KG1 (cell line): ENCODE measurements at regions not wholly inside any gene's neighbourhood (a gene's known extent, or its start where the extent isn't known, plus 50 kb on each side); places are given as distances from the start of the nearest gene placed in this dataset.
"Not testable (repeated sequence)": the region's sequence is repeated elsewhere in the genome, so short reads cannot be mapped to it uniquely, and the experiment has no call there.

ENCODE experiments used
- DNase-seq: peaks from one replicate; lab custom pipeline; 2025; lab: John Stamatoyannopoulos, UW

DNA sequence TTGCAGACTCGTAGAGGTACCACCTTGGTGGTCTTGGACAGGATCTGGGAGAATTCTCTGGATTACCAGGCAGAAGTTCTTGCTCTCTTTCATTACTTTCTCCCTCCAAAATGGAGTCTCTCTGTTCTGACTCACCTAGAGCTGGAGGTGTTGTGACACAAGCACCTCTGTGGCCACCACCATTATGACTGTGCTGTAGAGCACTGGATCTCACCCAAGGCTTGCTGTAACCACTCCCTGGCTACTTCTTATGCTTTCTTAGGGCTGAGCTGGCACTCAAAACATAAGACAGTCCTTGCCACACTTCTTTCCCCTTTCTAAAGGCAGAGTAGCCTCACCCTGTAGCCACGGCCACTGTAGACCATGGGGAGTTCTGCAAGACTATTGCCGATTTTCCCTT is 296.6 kb upstream of the DIPK2B start:
- DNase-seq: no peak

DNA sequence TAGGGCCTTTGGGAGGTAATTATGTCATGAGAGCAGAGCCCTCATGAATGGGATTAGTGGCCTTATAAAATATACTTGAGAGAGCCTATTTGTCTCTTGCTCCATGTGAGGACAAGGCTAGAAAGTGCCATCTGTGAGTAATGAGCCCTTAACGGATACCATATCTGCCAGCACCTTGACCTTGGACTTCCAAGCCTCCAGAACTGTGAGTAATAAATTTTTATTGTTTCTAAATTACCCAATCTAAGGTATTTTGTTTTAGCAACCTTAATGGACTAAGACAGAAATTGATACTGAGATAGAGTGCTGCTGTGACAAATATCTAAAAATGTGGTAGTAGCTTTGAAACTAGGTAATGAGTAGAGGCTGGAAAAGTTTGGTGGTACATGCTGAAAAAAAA is 285.0 kb upstream of the DIPK2B start:
- DNase-seq: no peak

DNA sequence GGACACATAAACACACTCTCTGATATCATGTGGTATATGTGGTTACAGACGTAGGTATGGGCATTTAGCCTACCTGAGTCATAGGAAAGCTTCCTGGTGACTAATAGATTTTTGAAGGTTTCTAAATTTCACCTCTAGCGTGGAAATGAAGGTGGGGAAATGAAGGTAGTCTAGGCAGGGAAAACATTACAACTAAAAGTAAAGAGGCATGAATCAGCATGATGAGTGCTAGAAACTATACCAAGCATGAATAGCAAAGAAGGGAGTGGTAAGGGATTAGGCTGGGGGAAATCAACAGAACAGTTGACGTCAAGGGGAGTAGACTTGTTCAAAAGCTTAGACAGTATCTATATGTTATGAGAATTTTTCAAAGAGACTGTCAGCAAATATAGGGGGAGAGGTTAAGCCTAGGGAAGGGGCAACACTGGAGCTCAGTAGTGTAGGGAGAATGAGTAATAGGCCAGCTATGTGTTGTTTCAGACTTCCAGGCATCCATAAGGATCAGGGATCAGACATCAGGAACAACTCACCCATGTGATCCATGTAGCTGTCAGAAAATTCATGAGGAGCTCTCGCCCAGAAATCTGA is 279.3 kb upstream of the DIPK2B start:
- DNase-seq: no peak

DNA sequence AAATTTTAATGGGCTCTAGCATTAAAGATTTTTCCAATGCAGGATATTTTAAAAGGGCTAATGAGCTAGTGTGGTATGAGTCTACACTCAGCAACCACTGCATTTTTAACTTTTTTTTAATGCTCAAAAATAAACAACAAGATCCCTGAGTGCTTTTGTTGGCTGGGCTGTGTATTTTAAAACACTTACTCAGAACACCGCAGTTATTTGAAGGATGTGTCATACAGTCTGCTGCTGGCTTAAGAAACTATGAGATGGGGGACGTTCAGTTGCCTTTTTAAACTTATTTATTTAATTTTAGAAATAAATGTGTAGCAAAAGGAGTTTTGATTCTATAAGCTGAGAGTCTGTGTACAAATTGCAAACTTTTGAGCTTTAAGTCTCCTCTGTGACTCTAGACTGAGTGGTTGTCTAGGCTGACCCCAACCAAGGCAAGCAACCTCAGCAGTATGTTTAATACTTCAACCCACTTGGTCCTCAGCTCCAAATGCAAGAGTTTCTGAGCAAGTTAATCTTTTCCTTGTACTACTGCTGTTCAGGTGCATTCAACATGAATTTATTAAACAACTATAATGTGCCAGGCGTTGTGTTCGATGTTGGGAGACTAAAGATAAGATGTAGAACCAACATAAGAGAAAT is 278.6 kb upstream of the DIPK2B start:
- no peak for DNase-seq

DNA sequence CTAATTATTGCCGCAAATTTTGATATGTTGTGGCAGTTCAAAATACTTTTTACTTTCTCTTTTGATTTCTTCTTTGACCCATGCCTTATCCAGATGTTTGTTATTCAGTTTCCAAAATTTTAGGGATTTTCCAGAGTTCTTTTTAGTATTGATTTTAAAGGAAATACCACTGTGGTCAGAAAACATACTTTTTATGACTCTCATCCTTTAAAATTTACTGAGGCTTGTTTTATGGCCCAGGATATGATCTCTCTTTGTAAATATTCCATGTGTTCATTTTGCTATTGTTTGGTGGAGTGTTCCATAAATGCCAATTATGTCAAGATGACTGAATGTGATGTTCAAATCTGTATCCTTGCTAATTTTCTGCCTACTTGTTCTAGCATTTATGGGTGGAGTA is 272.3 kb upstream of the DIPK2B start:
- DNase-seq: no peak

DNA sequence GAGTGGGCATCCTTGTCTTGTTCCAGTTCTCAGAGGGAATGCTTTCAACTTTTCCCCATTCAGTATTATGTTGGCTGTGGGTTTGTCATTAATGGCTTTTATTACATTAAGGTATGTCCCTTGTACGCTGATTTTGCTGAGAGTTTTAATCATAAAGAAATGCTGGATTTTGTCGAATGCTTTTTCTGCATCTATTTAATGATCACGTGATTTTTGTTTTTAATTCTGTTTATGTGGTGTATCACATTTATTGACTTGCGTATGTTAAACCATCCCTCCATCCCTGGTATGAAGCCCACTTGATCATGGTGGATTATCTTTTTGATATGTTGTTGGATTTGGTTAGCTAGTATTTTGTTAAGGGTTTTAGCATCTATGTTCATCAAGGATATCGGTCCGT is 266.9 kb upstream of the DIPK2B start:
- DNase-seq: not testable (repeated sequence)

DNA sequence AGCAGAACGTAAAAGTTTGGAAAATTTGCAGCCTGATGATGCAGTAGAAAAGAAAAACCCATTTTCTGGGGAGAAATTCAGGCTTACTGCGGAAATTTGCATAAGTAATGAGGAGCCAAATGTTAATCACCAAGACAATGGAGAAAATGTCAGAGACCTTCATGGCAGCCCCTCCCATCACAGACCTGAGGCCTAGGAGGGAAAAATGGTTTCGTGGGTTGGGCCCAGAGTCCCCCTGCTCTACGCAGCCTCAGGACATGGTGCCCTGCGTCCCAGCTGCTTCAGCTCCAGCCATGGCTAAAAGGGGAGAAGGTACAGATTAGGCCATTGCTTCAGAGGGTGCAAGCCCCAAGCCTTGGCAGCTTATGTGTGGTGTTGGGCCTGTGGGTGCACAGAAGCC is 255.1 kb upstream of the DIPK2B start:
- DNase-seq: not testable (repeated sequence)

DNA sequence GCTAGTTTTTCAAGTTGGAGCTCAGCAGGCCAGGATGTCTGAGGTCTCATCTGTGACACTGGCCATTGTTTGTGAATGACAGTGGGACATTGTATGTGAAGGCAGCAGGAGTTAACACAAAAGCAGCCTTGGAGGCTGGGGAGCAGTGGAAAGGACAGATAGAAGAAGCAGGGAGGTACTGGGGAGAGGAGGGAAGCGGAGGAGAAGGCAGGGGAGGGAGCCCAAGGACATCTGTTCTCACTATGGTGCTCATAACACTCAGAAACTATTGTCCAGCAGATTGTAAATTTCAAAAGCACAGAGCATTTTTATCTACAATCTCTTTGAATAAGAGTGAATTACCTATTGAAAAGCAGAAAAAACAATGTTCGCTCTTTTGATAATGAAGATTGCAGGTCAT is 253.6 kb upstream of the DIPK2B start:
- no peak for DNase-seq

DNA sequence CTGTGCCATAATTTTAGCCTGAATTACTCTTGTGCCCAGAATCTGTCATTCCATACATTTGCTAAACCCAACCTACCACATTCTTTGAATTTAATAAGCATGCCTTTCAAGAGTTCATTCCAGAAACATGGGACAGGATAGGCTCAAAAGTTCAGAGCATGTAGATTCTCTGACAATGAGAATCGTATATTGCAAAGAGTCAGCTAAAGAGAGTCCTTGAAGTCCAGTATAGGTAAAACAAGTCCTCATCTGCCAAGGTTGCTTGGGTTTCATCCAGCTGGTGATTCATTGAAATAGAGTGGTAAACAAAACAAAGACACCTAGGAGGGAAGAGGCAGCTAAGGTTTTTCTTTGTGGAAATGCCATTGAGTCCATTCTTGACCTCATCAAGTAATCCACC is 249.3 kb upstream of the DIPK2B start:
- DNase-seq: no peak

DNA sequence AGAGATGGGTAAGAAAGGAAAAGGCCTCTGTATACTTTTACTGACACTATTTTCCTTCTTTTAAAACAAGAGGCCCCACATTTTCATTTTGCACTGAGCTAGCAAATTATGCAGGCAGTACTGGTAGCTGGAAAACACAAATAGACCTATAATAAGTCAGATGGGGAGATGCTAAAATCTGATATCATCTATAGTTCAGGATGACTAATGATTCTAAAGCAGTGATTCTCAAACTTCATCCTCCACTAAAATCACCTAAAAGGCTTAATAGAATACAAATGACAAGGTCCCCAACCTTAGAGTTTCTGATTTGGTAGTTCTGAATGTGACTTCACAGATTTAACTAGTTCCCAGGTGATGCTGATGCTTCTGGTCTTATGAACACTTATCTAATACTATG is 247.3 kb upstream of the DIPK2B start:
- DNase-seq: no peak

DNA sequence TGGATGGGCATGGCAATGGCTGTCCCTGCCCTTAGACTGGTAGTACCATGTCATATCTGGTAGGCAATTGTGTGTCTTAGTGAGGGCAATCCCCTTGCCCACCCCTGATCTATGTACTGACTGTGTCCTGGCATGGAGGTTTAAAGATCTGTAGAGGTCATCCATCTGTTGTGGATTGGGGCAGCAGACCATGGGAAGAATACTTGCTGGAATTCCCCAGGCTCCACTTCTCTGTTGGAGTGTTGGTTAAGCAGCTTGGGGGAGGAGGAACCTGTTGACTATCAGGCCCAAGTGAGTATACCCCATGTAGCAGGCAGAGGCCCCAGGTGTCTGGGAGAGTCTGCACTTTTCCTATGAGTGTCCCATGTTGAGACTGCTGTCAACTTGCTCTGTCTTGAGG is 246.7 kb upstream of the DIPK2B start:
- no peak for DNase-seq

DNA sequence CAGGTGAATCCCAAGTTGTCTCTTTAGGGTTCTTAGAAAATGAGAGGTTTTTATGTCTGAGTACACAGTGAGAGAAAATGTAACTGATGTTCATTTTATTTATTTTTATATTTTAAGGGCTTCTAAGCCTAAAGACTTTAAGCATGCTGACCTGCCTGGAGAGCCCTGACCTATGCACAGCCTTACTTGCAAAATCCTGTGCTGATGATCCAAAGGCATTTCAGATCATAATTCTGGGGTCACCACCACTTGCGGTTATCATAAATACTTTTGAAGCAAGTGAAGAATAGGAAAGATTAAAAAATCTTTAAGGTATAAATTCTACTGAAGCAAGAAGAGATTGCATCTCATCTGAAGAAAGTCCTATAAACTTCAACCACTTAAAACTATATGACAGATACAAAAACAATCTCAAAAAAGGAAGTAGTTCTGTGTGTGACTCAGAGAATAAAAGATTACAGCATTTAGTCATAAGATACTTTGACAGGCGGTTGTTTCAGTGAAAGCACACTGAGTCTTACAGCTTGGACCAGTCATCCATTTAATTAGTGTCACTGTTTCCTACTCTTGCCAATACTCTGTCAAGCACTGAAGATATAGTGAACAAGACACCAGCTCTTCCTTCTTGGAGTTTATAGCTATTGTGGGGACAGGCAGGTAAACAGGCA is 245.2 kb upstream of the DIPK2B start:
- DNase-seq: no peak

DNA sequence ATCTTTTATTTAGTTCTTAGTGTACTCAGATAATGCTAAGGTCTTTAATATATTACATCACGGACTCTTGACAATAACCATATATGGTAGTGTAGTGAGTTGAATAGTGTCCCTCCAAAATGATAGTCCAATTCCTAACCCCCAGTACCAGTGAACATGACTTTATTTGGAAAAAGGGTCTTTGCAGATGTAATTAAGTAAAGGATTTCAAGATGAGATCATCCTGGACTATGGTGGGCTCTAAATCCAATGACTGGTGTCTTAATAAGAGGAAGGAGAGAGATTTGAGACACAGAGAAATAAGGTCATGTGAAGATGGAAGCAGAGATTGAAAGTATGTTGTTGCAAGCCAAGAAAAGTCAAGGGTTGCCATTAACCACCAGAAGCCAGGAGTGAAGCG is 236.5 kb upstream of the DIPK2B start:
- no peak for DNase-seq

DNA sequence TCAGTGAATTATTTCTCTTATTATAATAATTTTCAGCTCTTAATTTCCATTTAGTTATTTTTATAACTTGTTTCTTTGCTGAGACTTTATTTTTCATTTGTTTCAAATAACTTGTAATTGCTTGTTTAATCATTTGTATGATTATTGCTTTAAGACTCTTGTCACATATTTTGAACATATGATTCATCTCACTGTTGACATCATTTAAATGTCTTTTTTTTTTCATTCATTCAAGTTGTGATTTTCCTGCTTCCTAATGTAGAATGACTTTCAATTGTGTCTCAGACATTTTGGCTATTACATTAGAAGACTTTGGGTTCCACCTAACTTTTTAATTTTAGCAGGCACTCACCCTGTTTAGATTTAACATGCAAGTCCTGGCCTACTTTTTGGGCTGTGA is 234.8 kb upstream of the DIPK2B start:
- no peak for DNase-seq

DNA sequence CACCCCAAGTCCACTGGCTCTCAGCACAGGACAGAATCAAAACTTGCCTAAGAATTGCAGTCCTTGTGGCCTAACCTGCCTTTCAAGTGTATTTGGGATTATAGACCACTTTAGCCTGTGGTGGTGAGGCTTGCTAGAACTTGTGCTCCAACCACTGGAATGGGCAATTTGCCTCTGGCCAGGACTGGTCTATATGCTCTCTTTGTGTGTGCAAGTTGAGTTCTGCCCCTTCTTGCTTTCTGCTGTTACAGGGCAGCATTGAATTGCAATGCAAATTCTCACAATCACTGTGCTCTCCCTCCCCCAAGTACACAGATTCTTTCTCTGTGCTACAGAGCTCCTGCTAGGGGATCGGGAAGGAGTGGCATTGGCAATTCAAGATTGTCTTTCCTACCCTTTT is 233.6 kb upstream of the DIPK2B start:
- DNase-seq: no peak

DNA sequence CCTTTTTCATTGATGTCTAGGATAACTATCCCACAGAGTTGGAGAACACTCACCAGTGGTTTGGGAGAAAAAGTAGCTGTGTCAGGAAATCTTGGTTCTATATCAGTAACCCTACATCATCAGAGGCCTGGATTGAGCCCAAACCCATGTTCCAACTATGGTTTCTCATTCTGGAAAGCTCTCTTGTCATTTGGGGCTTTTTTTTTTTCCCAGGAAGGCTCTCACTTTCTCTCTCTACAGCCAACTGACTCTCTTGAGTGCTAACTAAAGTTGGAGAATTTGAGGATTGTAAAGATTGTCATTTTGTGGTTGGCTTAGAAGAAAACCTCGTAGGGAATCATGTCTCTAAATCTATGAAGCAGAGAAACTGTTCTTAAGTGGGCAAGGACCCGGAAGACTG is 228.2 kb upstream of the DIPK2B start:
- DNase-seq: no peak

DNA sequence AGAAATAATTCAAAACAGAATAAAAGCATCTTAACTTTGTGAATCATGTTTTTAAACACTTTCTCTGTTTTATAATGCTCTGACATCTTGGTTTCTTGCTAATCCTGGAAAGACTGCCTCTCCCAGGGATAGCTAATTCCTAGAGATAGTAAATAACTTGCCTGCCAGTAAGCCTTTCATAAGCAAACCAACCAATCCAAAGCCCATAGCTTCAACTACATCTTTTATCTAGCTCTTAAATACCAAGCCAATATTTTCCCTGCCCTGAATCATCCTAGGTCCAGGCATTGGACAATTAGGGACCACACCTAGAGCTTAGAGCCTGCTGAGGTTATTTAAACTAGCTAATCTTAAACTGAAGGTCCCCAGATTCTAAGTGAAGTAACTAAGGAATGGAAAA is 223.7 kb upstream of the DIPK2B start:
- no peak for DNase-seq

DNA sequence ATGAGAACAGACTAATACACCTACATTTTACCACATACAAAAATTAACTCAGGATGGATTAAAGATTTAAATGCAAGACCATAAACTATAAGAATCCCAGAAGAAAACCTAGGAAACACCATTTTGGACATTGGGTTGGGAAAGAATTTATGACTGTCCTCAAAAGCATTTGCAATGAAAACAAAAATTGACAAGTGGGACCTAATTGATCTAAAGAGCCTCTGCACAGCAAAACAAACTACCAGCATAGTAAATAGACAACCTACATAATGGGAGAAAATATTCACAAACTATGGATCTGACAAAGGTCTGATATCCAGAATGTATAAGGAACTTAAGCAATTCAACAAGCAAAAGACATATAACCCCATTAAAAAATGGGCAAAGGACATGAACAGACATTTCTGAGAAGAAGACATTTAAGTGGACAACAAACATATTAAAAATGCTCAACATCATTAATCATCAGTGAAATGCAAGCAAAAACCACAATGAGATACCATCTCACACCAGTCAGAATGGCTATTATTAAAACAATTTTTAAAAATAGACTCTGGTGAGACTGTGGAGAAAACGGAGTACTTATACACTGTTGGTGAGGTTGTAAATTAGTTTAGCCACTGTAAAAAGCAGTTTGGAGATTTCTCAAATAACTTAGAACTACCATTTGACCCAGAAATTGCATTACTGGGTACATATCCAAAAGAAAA is 221.7 kb upstream of the DIPK2B start:
- DNase-seq: no peak

DNA sequence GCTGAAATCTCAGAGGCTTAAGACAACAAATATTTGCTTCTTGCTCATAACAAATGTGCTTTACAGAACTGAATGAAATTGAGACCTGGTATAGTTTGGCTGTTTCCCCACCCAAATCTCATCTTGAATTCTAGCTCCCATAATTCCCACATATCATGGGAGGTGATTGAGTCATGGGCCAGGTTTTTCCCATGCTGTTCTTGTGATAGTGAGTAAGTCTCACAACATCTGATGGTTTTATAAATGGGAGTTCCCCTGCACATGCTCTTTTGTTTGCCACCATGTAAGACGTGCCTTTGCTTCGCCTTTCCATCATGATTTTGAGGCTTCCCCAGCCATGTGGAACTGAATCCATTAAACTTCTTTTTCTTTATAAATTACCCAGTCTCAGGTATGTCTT is 221.1 kb upstream of the DIPK2B start:
- DNase-seq: no peak

DNA sequence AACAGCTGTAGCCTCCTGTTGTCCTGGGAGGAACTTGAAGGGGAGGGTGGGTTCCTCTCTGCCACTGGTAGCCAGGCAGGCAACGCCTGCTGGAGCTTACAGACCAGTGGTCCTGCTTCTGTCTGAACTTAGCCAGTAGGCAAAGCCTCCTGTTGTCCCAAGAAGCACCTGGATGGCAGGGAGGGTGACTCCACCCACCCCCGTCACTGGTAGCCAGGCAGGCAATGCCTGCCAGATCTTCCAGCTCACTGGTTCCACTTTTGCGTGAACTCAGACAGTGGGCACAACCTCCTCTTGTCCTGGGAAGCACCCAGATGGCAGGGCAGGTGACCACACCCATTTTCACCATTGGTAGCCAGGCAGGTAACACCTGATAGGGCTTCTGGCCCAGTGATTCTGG is 203.5 kb upstream of the DIPK2B start:
- no peak for DNase-seq

DNA sequence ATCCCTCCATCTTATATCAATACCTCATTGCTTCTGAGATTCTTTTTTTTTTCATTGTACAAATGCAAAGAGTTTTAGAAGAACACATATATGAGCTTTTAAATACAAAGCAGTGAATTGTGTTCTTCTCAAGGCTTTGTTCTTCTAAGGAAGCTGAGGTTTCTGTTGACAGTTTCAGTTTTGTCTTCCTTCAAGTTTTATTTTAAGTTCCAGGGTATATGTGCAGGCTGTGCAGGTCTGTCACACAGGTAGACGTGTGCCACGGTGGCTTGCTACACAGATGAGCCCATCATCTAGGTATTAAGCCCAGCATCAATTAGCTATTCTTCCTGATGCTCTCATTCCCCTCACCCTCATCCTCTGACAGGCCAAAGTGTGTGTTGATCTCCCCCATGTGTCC is 201.2 kb upstream of the DIPK2B start:
- no peak for DNase-seq

DNA sequence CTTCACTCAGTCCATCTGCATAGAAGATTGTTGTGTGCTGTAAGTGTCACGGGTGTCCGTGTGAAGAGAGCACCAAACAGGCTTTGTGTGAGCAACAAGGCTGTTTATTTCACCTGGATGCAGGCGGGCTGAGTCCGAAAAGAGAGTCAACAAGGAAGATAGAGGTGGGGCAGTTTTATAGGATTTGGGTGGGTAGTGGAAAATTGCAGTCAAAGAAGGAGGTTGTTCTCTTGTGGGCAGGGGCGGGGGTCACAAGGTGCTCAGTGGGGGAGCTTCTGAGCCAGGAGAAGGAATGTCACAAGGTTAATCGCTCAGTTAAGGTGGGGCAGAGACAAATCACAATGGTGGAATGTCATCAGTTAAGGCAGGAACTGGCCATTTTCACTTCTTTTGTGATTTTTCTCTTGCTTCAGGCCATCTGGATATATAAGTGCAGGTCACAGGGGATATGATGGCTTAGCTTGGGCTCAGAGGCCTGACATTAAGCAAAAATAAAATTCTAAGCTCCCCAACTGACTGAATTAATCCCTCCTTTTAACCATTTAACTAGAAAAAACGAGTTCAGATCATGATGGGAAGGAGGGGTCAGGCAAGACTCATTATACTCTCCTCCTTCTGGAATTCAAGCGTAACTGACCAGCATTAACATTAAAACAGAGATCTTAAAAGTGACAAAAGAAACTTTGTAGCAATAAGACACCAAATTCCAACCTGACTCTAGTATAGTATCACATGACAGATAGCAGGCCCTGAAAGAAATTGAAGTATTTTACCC is 200.5 kb upstream of the DIPK2B start:
- not testable (repeated sequence) for DNase-seq
